ENCODE measurements at regions not wholly inside any gene's neighbourhood (a gene's known extent, or its start where the extent isn't known, plus 50 kb on each side); places are given as distances from the start of the nearest gene placed in this dataset.

DNA sequence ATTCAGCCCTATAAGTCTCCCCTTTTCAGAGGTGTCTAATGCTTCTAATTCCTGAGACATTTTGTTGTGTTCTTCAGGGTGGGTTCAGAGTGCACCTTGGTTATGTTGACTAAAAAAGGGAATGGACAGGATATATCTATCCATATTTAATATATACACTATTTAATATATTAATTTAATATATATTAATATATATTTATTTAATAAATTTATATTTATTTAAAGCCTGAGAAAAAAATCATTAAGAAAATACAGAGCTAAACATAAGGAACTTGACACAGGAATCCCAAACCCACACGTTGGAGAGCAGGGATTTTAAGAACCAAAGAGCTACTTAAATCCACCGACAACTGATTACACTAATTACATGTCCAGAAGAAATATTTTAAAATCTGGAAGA, 674.2 kb upstream of the KIRREL3 start:
- no peak for DNase-seq

DNA sequence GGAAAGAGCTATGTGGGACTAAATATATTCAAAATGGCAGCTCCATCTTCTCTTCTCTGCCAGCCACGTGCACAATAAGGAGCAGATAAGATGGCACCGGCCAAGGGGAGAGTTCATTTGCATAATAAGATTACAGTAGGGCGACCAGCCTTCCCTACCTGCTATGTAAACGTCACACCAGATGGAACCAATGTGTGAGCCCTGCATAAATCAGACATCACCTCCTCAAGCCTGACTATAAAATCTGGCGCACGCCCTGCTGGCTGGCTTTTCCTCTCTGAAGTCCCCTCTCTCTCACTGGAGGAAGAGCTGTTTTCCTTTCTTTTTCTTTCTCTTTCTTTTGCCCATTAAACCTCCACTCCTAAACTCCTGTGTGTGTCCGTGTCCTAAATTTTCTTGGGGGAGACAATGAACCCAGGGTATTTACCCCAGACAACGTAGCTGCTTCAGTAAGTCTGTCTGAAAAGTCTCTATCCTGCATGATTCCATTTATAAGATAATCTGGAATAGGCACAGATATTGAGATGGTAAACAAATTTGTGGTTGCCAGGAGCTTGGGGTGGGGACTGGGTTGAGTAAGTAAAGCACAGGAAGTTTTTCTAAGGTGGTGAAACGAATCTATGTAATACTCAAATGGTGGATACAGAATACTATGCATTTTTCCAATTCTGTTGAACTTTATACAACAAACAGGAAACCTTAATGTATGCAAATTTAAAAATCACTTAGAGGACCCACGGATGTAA, 670.0 kb upstream of the KIRREL3 start:
- no peak for DNase-seq

DNA sequence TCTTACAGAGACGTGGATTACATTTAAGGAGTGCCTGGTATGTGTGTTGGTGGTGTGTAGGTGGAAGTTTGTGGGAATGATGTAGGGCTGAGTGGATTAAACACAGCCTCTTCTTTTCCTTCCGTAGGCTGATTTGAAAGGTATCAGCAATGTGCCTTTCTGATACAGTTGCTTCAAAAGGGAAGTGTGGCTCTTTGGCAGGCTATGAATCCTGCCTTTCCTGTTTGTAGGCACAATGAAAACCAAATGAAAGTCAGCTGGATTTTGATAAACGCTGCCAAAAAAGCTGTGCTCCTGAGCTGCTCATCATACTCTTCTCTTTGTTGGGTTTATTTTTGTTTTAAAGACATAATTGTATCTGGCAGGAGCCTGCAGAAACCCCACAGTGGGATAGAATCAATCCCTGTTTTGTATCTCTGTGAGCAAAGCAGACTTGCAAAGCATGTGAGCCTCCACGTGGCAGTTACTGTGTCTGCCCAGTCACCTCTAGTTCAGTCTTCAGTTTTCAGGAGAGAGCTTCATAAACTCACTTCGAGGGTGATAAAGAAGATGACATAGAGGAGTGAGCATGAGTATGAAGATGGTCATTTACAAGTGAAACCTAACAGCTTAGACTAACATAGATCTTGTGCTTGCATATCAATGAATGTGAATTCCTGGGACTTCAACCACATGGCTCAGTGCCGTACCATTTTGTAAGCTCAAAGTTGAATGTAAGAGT, 655.7 kb upstream of the KIRREL3 start:
- DNase-seq = no peak

DNA sequence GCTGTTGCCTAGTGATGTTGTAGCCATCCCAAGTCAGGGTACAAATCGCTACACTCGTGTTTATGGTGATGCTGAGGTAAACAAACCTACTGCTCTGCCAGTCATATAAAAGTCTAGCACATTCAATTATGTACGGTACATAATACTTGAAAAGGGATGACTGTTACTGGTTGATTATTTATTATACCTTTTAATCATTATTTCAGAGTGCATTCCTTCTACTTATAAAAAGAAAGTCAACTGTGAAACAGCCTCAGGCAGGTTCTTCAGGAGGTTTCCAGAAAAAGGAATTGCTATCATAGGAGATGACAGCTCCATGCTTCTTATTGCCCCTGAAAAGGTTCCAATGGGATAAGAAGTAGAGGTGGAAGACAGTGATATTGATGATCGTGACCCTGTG, 652.5 kb upstream of the KIRREL3 start:
- DNase-seq = no peak

DNA sequence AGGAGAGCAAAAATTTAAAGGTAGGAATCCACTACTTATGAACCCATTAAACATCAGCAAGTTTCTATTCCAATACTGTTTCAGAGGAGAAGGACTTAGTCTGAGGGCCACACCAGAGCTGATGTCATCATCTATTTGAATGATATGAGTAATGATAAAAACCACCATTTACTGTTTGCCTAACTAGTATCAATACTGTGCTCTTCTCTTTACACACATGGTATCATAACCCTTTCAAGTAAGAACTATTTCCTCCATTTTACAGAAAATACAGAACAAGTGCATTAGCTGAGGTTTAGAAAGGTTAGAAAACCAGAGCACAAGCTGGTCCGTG, 651.3 kb upstream of the KIRREL3 start:
- peak; percentile 16 for DNase-seq

DNA sequence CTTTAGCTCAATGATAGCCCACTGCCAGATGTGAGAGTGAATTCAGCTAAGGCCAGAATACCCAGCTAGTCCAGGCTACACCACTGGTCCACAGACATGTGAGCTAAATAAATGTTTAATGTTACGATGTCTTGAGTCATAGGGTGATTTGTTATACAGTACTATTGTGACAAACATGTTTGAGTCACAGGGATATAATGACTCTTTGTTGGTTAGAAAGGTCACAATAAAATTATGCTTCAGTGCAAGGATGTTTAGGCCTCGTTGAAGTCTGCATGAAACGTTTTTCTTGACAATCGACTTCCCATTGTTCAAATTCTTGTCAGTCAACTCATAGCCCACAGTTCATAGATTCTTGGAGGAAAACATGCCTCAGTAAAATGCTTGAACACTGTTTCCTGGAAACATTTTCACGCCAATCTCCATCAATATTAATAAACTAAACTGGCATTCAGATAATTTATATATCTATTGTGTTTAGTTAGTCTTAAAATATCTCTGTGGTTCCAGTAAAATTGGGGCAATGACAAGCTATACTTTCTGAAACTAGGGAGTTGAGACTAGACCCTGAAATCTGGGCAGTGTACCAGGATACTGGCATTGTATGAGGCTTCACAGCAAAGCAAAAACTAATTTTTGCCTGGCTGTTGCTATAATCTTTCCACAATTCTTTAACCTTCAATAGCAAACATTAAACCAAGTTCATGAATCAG, 650.8 kb upstream of the KIRREL3 start:
- DNase-seq = no peak

DNA sequence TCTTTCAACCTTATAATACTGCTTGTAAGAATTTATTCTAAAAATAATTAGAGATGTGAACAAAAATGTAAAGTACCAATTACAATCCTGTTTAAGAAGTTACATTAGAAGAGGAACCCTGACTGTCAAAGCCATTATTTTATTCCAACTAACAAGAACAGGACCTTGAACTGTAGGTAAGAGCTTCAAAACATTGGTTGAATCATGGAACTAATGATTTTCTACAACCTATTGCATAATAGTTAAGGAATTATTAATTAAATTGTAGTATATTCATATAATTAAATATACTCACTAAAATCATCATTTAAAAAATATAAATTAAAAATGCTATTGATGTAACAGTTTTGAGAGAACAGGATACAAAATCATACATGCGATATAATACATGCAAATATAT, 649.4 kb upstream of the KIRREL3 start:
- no peak for DNase-seq

DNA sequence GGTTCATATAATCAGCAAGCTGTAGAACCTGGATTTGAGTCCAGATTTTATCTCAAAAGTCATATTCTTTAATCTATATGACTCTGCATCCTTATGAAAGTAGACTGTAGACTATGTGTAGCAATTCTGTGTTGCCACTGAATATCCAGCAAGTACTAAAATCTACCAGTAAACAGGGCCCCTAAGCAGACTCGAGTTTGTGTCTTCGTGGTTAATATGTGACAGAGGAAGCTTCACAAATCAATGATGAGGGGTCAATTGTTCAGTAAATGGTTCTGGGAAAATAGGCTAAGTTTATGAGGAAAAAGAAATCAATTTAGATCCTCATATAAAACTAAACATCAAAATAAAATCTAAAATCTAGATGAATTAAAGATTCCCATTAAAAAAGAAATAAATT, 648.5 kb upstream of the KIRREL3 start:
- DNase-seq = no peak

DNA sequence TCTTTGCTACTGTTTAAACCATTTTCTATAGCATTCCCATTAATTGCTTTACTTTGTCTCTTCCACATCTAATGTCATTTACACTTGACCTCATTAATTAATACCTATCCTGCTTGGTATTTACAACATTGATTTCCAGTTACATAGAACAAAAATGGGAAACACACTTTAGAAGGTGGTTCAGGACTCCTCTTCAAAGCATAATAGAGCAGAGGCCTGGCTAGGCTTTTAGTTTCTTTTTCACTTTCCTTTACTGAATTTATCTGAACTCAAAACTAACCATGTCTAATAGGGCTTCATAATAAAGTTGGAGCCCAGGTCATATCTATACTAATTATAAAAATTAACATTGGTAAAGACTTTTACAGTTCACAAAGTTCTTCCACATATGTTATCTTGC, 648.0 kb upstream of the KIRREL3 start:
- no peak for DNase-seq

DNA sequence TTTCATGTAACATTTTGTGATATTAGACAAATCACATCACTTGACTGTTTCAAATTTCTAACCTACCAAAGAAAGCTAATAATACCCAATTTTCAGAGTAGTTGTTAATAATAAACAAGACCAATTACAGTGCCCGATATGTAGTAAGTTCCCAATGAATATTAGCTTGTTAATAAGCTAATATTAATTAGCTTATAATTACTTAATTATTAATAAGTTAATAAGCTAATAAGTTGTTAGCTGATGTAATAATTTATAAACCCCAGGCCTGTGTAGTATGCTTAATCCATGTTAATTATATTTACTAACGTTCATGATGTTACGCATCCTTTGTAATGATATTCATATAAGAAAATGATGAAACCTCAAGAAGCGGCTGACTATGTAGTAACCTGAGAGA, 643.8 kb upstream of the KIRREL3 start:
- no peak for DNase-seq

DNA sequence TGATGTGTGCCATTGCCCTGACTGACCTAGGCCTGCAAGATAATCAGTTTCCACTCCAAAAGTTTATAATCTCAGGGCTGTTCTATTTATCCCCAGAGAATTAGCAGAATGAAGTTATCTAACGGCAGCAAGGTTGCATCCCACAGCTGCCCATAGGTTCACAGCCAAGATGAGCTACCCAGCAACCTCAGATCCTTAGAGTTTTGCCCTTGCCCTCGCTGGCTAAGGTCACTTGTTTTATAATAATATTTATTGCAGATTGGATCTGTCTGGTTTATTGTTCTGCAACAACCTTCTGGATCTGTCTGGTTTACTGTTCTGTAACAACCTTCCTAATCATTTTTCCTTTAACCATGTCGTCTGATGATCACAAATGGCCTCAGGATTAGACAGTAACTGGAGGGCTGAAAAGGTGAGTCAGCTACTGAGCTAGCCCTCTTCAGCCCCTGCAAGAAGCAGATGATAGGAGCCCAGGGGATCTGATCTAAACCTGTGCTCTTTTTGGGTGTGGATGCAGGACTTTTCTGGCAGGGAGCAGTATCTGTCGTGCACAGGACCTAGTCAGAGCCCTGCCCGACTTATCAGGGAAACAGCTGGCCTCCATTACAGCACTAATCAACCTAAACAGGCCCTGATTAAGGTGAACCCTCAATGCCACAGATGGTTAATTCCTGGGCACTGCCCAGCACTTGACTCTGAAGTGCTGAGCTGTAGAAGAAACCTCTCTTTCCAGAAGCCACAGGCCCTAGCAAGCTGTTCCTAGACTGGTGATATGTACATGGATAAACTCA, 642.9 kb upstream of the KIRREL3 start:
- DNase-seq = no peak

DNA sequence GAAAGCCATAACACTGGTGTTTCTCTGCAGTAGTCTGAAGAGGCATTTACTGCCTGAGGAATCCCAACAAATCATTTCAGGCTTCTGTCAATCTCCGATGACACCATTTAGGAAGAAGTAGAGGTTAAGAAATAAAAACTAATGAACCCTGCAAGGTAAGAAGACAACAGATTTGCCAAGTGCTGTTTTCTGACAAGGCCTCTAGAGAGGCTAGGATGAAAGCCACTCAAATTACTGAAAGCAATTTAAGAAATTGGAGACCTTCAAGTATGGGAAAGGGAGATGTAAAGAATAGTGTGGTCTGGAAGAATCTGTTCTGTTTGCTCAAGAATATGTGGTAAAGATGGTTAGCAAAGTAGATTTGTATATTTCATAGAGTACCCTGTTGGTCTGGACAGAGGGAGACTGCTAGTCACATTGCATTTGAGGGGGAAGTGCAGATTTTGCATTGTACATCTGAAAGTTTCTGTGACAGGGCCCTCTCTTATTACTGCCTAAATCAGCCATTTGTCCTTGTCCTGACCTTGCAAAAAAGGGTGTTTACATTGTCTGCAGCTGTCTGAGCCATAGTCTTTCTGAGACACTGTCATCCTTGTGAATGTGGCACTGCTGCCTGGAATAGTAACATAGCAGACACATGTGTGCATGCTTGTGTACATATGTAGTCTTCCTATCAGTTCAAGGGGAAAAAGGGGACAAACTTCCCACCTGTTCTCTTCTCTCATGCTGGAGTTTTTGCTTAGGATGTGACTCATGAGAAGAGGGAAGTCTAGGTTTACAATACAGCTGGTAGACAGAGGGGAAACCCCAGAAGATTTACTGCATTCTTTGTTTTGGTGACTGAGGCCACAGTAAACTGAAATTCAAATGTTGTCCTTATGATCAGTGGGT, 640.2 kb upstream of the KIRREL3 start:
- DNase-seq = peak; percentile 53

DNA sequence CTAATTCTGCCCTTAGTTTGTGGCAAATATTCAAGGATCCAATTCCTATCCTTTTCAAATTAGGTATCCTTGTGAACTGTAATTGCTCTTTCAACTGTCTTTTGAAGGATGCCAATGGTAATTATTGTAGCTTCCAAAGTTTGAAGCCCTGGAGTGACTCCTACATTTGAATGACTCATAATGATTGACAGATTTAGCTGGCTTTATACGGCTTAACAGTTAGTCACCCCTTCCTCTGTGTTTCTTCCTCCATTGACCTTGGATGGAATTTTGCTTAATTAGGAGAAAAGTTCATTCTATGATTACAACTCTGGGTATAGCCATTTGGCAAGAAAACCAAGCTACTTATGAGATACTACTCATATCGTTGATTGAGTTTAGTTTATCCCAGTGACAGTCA, 639.3 kb upstream of the KIRREL3 start:
- DNase-seq = peak; percentile 21

DNA sequence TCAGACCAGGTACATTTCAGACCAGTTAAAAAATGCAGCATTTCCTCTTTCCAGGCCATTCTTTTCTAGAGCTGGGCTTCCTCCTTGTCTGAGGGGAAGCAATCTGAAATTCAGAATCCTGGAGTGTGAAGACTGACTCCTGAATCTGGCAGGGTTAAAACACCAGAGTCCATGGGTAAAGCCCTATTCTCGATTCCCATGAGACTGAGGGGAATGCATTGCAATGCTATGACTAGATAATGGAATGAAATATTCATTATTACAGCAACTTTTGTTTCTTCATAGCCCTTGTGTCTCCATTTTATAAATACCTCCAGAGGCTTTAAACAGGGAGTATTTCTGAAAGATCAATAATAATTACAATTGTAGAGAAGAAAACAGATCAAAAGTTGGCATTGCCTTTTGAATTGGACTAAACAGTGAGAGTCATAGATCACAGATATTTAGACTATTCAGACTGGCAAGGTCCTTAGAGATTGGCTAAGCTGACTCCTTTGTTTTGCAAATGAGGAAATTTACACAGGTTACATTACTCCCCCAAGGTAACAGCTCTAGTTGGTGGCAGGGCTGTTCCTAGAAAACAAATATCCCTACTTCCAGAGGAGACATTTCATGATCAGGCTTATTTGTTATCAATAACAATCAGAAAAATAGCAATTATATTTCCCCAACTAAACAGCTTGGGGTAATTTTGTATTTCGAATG, 632.6 kb upstream of the KIRREL3 start:
- no peak for DNase-seq

DNA sequence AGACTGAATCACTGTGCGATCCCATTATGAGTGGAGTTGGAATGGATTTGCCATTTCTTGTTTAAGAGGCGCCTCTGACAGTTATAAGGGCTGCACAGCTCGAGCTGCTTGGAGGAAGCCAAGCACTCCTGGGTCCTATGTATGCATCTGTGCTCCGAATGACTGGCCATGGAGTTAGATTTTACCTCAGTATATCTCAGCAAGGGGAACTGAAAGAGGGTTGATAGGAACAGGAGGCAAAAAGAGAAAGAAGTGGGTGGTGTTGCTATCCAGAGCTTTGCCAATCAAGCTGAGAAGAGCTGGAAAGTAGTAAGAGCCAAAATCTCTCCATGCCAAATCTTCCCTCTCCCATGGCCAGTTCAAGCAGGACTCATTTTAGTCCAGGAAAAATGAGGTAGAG, 632.0 kb upstream of the KIRREL3 start:
- DNase-seq = no peak

DNA sequence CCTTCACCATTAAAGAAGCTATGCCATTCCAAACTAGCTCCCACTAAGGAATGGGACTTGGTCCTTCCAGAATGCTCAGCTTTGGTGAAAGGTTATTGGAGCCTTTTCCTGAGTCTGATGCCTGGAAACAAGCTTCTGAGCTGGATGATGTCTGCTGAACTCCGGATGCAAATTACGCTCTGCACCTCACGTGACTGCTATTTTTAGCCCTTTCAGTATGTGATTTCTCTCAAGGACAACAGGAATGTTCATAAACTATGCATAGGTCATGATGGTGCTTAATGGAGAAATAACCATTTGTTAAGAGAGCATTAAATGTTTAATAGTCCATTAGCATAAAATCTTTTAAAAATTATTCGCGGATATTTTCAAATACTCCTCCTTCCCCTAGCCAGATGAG, 631.4 kb upstream of the KIRREL3 start:
- no peak for DNase-seq

DNA sequence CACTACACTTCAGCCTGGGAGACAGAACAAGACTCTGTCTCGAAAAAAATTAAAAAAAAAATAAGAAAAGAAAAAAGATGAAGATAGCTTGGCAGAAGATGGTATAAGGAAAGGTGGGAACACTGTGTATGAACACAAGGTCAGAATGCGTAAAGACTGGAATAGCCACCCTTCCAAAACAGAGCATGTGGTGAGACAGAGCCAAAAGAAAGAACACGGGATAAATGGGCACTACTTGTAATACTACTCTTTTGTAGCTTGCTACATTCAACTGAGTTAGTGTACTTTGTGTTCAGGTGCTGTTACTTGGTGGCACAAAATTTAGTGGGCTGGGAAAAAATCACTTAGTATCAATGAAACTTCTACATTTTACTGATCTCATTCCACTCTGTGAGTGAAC, 628.6 kb upstream of the KIRREL3 start:
- DNase-seq = no peak

DNA sequence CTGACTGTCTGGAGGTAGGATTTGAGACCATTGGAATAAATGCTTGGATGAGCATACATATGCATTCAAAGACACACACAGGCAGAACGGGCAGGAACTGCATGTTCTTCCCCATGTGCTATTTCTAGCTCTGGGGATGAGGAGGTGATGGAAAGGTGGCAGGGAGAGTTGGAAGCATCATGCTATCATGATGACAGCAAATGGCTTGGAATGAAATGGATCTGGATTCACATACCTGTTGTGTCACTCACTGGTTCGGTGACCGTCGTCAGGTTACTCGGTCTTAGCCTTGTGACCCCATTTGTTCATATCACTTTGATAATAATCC, 627.9 kb upstream of the KIRREL3 start:
- DNase-seq = no peak

DNA sequence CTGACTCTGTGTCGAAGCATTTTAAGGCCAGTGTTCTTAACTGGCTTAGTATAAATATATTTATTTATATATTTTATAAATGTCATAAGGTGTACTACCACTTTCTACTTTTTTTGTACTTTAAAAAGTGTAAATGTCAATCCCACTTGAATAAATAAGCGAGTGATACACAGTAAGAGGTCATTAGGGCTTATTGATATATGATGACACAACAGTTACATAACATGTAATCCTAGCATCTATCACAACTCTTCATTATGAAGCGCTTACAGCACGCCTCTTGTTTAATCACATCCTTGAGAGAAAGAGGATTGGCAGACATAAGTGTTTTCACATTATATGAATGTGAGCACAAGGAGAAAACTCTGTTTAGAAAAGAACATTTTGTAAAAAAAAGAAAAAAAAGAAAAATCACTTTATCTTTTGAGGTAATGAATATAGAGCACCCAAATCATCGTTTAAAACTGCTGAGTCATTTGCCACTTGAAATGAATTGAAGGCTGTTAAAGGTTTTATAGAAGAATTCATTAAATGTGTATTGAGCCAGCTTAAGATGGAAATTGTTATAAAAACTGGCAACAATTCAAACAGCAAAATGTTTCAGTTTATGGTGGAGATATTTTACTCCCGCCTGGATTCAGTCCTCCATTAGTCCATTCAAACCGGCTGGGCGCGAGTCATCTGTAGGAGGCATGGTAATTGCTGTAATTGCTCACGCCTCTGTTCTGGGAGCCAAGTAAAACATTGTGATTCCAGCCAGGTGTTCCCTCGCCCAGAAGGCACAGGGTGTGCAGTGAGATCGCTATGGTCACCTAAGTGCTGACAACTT, 627.3 kb upstream of the KIRREL3 start:
- DNase-seq = no peak

DNA sequence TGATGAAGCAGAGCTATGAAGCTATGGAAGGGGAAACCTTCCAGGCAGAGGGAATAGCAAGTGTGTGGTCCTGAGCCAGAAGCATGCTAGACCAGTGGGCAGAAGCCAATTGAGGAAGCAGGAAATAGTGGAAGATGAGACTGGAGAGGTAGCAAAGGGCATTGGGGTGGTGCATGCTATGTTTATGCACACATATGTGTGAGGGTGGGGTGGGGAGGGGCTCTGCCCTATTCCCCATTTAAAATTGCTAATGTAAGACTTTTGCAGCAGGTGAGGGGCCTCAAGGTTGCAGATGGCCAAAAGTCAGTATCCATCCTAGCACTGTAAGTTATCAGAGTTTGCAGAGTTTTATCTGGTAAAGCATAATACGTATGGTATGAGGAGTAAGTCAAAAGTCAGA, 626.6 kb upstream of the KIRREL3 start:
- DNase-seq = no peak

DNA sequence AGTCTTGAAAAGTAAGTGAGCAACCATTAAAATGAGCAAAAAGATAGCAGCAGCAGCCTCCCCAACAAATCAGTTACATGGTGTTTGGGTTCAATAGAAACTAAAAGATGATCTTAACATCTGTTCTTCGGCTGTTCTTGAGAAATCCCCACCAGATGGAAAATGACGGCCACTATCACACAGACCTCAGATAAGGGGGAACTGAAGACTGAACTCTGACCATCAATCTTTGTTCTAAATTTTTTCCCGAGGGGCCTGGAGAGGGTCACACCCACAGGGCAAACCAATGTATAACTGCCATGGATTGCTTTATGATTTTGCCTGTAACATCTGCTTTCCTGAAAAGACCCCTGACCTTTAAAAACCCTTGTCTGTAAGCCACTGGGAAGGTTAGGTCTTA, 624.8 kb upstream of the KIRREL3 start:
- no peak for DNase-seq
